SU-DHL-6 (cell line): ENCODE measurements at regions not wholly inside any gene's neighbourhood (a gene's known extent, or its start where the extent isn't known, plus 50 kb on each side); places are given as distances from the start of the nearest gene placed in this dataset.

ENCODE experiments used
- H2AFZ ChIP-seq: fragments of 200-600 bp; sonication (generic); 2 replicates; pipeline ENCODE4 v1.6.1; 2014; ENCODE audit warnings: low read depth, mild to moderate bottlenecking, moderate library complexity, mixed read lengths, antibody characterized with exemption, low read length; ENCODE audit not compliant: severe bottlenecking
- H3F3A ChIP-seq: fragments of 200-600 bp; shearing (Covaris generic); 2 replicates; pipeline ENCODE4 v1.6.0; 2016; ENCODE audit warnings: antibody characterized with exemption, mild to moderate bottlenecking; ENCODE audit not compliant: insufficient read depth
- H3K27ac ChIP-seq: fragments of 200-600 bp; sonication (generic); 2 replicates; pipeline ENCODE4 v1.5.1; 2016; ENCODE audit warnings: low read depth, mild to moderate bottlenecking, low read length, moderate library complexity, mixed read lengths
- H3K27me3 ChIP-seq: fragments of 200-600 bp; sonication (generic), shearing (Covaris generic); 2 replicates; pipeline ENCODE4 v1.6.0; 2014; ENCODE audit warnings: mild to moderate bottlenecking, low read length
- H3K36me3 ChIP-seq: fragments of 200-600 bp; sonication (generic); 2 replicates; pipeline ENCODE4 v1.6.1; 2014; ENCODE audit warnings: mild to moderate bottlenecking, low read length, mixed read lengths
- H3K4me2 ChIP-seq: fragments of 300-600, 200-600 bp; shearing (Covaris generic), sonication (generic); 2 replicates; pipeline ENCODE4 v1.6.0; 2014; ENCODE audit warnings: low read length, low read depth, mild to moderate bottlenecking; ENCODE audit not compliant: poor library complexity, severe bottlenecking
- H3K4me3 ChIP-seq: fragments of 200-600 bp; sonication (generic); 2 replicates; pipeline ENCODE4 v1.5.1; 2014; ENCODE audit warnings: antibody characterized with exemption, low read length, mild to moderate bottlenecking, mixed read lengths; ENCODE audit not compliant: insufficient read depth, poor library complexity, severe bottlenecking
- H3K79me2 ChIP-seq: fragments of 200-600 bp; sonication (generic); 2 replicates; pipeline ENCODE4 v1.6.1; 2014; ENCODE audit warnings: mild to moderate bottlenecking, low read length, moderate library complexity; ENCODE audit not compliant: insufficient read depth
- H3K9ac ChIP-seq: fragments of 200-600 bp; sonication (generic); 2 replicates; pipeline ENCODE4 v1.7.0; 2014; ENCODE audit warnings: mild to moderate bottlenecking, low read length
- H3K9me2 ChIP-seq: fragments of 200-600 bp; sonication (generic); replicated peaks from 2 replicates; pipeline ENCODE4 v1.6.1; 2014; ENCODE audit warnings: low read length; ENCODE audit not compliant: insufficient read depth
- H3K9me3 ChIP-seq: fragments of 200-600 bp; sonication (generic); 2 replicates; pipeline ENCODE4 v1.6.1; 2014; ENCODE audit warnings: low read length, mixed read lengths; ENCODE audit not compliant: insufficient read depth
- H4K20me1 ChIP-seq: fragments of 200-600 bp; sonication (generic); 2 replicates; pipeline ENCODE4 v1.6.1; 2014; ENCODE audit warnings: low read depth, mild to moderate bottlenecking, antibody characterized with exemption, low read length, moderate library complexity, mixed read lengths
- CTCF ChIP-seq: fragments of 200-600 bp; sonication (generic); IDR thresholded peaks from one replicate; pipeline ENCODE4 v1.5.1; 2017; ENCODE audit warnings: antibody characterized with exemption, mild to moderate bottlenecking, low read length, moderate library complexity; ENCODE audit not compliant: insufficient read depth, poor library complexity, severe bottlenecking
- EZH2phosphoT487 ChIP-seq: fragments of 200-600 bp; sonication (generic), shearing (Covaris generic); conservative IDR thresholded peaks from 2 replicates; pipeline ENCODE4 v1.6.1; 2018; ENCODE audit warnings: mild to moderate bottlenecking, antibody characterized with exemption, low read length, moderate library complexity, mixed read lengths

GRCh38 chr5:74124826-74125225 lies 498.8 kb downstream of the ARHGEF28 start:
- Histone ChIP-seq H4K20me1 (no peaks in the 10 kb centered on the region), H2AFZ (no peak overlapping the region), H3K27ac (no peak overlapping the region), H3K79me2 (no peaks in the 10 kb centered on the region), H3K4me2 (no peak overlapping the region), H3K9ac (no peak overlapping the region), H3K27me3 (no peaks in the 10 kb centered on the region), H3F3A (no peaks in the 10 kb centered on the region), H3K36me3 (no peaks in the 10 kb centered on the region), H3K9me3 (no peaks in the 10 kb centered on the region), H3K9me2 (no peaks in the 10 kb centered on the region), H3K4me3 (no peak overlapping the region)
- no peak for TF ChIP-seq EZH2phosphoT487
- TF ChIP-seq CTCF, result no peak

GRCh38 chr5:74123929-74124328 lies 497.9 kb downstream of the ARHGEF28 start:
- no peaks in the 10 kb centered on the region for H3F3A ChIP-seq
- no peaks in the 10 kb centered on the region for H3K36me3 ChIP-seq
- no peaks in the 10 kb centered on the region for H4K20me1 ChIP-seq
- no peak overlapping the region for H3K9ac ChIP-seq
- H3K4me2 ChIP-seq, result no peak overlapping the region
- H3K27me3 ChIP-seq, result no peaks in the 10 kb centered on the region
- H2AFZ ChIP-seq, result no peak overlapping the region
- no peaks in the 10 kb centered on the region for H3K9me3 ChIP-seq
- no peaks in the 10 kb centered on the region for H3K79me2 ChIP-seq
- no peak overlapping the region for H3K27ac ChIP-seq
- H3K9me2 ChIP-seq, result no peaks in the 10 kb centered on the region
- TF ChIP-seq CTCF (no peak), EZH2phosphoT487 (no peak)
- H3K4me3 ChIP-seq, result no peak overlapping the region

DNA sequence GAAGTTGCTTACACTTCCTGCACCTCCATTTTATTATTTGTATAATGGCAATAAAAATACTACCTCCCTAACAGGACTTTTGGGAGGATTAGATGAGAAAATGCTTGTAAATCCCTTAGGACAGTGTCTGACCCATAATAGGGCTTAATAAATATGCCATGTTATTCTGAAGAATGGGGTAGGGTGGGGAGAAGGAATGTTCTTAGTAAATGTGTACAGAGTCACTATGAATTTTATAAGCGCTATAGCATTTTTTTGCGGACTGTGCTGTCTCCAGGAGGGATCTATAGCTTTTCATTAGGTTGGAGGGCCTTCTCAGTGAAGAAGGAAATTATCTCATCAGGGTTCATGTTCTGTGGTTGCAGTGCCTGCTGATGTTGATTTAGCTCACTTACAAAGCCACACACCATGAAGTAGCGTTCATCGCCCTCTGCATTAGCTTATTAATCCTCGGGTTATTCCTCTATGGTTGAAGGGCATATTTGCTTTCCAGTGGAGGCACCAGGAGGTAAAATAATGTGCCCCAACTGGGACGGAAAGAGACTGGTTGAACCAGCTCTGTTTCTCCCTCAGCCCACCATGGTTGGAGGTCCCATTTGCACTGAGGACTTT lies 497.1 kb downstream of the ARHGEF28 start:
- H3K79me2 ChIP-seq, result no peaks in the 10 kb centered on the region
- no peaks in the 10 kb centered on the region for H3K9me2 ChIP-seq
- H3K4me2 ChIP-seq, result no peak overlapping the region
- no peak overlapping the region for H3K4me3 ChIP-seq
- H3K9me3 ChIP-seq, result no peaks in the 10 kb centered on the region
- no peaks in the 10 kb centered on the region for H3F3A ChIP-seq
- no peaks in the 10 kb centered on the region for H3K36me3 ChIP-seq
- H4K20me1 ChIP-seq, result no peaks in the 10 kb centered on the region
- H3K27ac ChIP-seq, result no peak overlapping the region
- no peaks in the 10 kb centered on the region for H3K27me3 ChIP-seq
- H2AFZ ChIP-seq, result no peak overlapping the region
- TF ChIP-seq EZH2phosphoT487, result no peak
- TF ChIP-seq CTCF, result no peak
- no peak overlapping the region for H3K9ac ChIP-seq
